ENCODE measurements at regions not wholly inside any gene's neighbourhood (a gene's known extent, or its start where the extent isn't known, plus 50 kb on each side); places are given as distances from the start of the nearest gene placed in this dataset.

GRCh38 chr10:130869179-130869841, 442.2 kb downstream of the TCERG1L start:
- H3K27ac ChIP-seq = no peak overlapping the region
- no peaks in the 10 kb centered on the region for H3K4me1 ChIP-seq
- peaks cover 0 to 26% of the 10 kb centered on the region in 2 donors for H3K27me3 ChIP-seq
- no peak for TF ChIP-seq POLR2AphosphoS5 (IDR thresholded peaks at IDR 0.05)
- no peak for TF ChIP-seq POLR2A (IDR thresholded peaks at IDR 0.05)
- H3K9me3 ChIP-seq = peaks cover 0 to 9% of the 10 kb centered on the region in 2 donors
- no peak for DNase-seq (ENCODE audit: low spot score in 2 of 2)
- H3K36me3 ChIP-seq = no peaks in the 10 kb centered on the region
- H3K4me3 ChIP-seq = no peak overlapping the region
- intact Hi-C loops (cut with DNase I; ENCODE audit: low total_unique reads) = no loop called here

GRCh38 chr10:130871406-130871805, 440.1 kb downstream of the TCERG1L start:
- Histone ChIP-seq H3K4me3 (no peak overlapping the region), H3K27ac (no peak overlapping the region), H3K9me3 (peaks cover 0 to 9% of the 10 kb centered on the region in 2 donors), H3K27me3 (peaks cover 0 to 24% of the 10 kb centered on the region in 2 donors), H3K36me3 (no peaks in the 10 kb centered on the region), H3K4me1 (no peaks in the 10 kb centered on the region)
- no peak for TF ChIP-seq POLR2A (IDR thresholded peaks at IDR 0.05)
- no peak for DNase-seq (ENCODE audit: low spot score in 2 of 2)
- intact Hi-C loops (cut with DNase I; ENCODE audit: low total_unique reads) = no loop called here

GRCh38 chr10:130873636-130874035, 437.9 kb downstream of the TCERG1L start:
- Histone ChIP-seq H3K36me3 (no peaks in the 10 kb centered on the region), H3K4me3 (no peak overlapping the region), H3K4me1 (no peaks in the 10 kb centered on the region), H3K9me3 (peaks cover 0 to 9% of the 10 kb centered on the region in 2 donors), H3K27ac (no peak overlapping the region), H3K27me3 (peaks cover 0 to 26% of the 10 kb centered on the region in 2 donors)
- DNase-seq (ENCODE audit: low spot score in 2 of 2) = no peak
- no peak for TF ChIP-seq POLR2AphosphoS5 (IDR thresholded peaks at IDR 0.05)
- TF ChIP-seq POLR2A (IDR thresholded peaks at IDR 0.05) = no peak
- TF ChIP-seq CTCF (IDR thresholded peaks at IDR 0.05) = no peak
- intact Hi-C loops (cut with DNase I; ENCODE audit: low total_unique reads) = no loop called here

GRCh38 chr10:130875116-130875515, 436.4 kb downstream of the TCERG1L start:
- peaks cover 0 to 28% of the 10 kb centered on the region in 2 donors for H3K27me3 ChIP-seq
- H3K27ac ChIP-seq = no peak overlapping the region
- H3K4me3 ChIP-seq = no peak overlapping the region
- intact Hi-C loops (cut with DNase I; ENCODE audit: low total_unique reads) = no loop called here
- no peaks in the 10 kb centered on the region for H3K36me3 ChIP-seq
- no peaks in the 10 kb centered on the region for H3K4me1 ChIP-seq
- no peak for TF ChIP-seq POLR2A (IDR thresholded peaks at IDR 0.05)
- no peak for TF ChIP-seq POLR2AphosphoS5 (IDR thresholded peaks at IDR 0.05)
- no peak for TF ChIP-seq CTCF (IDR thresholded peaks at IDR 0.05)
- DNase-seq (ENCODE audit: low spot score in 2 of 2) = no peak
- peaks cover 0 to 9% of the 10 kb centered on the region in 2 donors for H3K9me3 ChIP-seq

- peaks cover 0 to 9% of the 10 kb centered on the region in 2 donors for H3K9me3 ChIP-seq
- intact Hi-C loops (cut with DNase I; ENCODE audit: low total_unique reads) = no loop called here
- H3K27me3 ChIP-seq = peaks cover 0 to 27% of the 10 kb centered on the region in 2 donors
- H3K27ac ChIP-seq = no peak overlapping the region
- no peaks in the 10 kb centered on the region for H3K36me3 ChIP-seq
- no peak for DNase-seq (ENCODE audit: low spot score in 2 of 2)
- H3K4me3 ChIP-seq = no peak overlapping the region
- TF ChIP-seq CTCF (IDR thresholded peaks at IDR 0.05) (no peak), POLR2A (IDR thresholded peaks at IDR 0.05) (no peak), POLR2AphosphoS5 (IDR thresholded peaks at IDR 0.05) (no peak)
- no peaks in the 10 kb centered on the region for H3K4me1 ChIP-seq
Measured at GRCh38 chr10:130875897-130876472, 435.5 kb downstream of the TCERG1L start.

GRCh38 chr10:130877126-130877525, 434.4 kb downstream of the TCERG1L start:
- H3K9me3 ChIP-seq = peaks cover 0 to 9% of the 10 kb centered on the region in 2 donors
- peaks cover 0 to 21% of the 10 kb centered on the region in 2 donors for H3K27me3 ChIP-seq
- no peak overlapping the region for H3K27ac ChIP-seq
- intact Hi-C loops (cut with DNase I; ENCODE audit: low total_unique reads) = no loop called here
- TF ChIP-seq POLR2AphosphoS5 (IDR thresholded peaks at IDR 0.05) (no peak), POLR2A (IDR thresholded peaks at IDR 0.05) (no peak)
- no peaks in the 10 kb centered on the region for H3K36me3 ChIP-seq
- no peak for DNase-seq (ENCODE audit: low spot score in 2 of 2)
- H3K4me3 ChIP-seq = no peak overlapping the region
- H3K4me1 ChIP-seq = no peaks in the 10 kb centered on the region
